ENCODE measurements at regions not wholly inside any gene's neighbourhood (a gene's known extent, or its start where the extent isn't known, plus 50 kb on each side); places are given as distances from the start of the nearest gene placed in this dataset.

DNA sequence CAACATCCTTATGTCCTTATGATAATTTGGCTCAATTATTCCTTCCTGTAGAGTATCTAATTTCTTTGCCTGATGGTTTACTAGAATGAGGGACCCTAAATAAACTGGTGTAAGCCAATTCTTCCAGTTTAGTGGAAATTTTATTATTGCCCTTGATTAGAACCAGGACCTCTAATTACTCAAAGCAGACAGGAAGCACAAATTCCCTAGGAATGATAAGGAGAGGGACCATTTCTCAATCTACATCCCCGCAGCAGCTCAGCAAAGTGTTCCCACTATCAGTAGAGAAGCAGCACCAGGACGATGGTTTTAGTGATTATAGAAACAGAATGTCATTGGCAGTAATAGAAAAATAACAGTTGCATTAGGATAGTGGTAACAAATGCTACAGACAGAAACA is 97.1 kb downstream of the PLPPR4 start:
- no peak for TF ChIP-seq CTCF (IDR thresholded peaks at IDR 0.05; ENCODE audit: control insufficient read depth, extremely low read depth, insufficient read depth)
- no peak overlapping the region for H3K4me3 ChIP-seq (ENCODE audit: low read depth, low read length)
- DNase-seq (ENCODE audit: low read depth): no peak

GRCh38 chr1:99363531-99363930 is 99.2 kb downstream of the PLPPR4 start:
- no peak for DNase-seq (ENCODE audit: low read depth)
- no peak for TF ChIP-seq CTCF (IDR thresholded peaks at IDR 0.05; ENCODE audit: control insufficient read depth, extremely low read depth, insufficient read depth)
- H3K4me3 ChIP-seq (ENCODE audit: low read depth, low read length): no peak overlapping the region

GRCh38 chr1:99365141-99365540 is 100.8 kb downstream of the PLPPR4 start:
- no peak for TF ChIP-seq CTCF (IDR thresholded peaks at IDR 0.05; ENCODE audit: control insufficient read depth, extremely low read depth, insufficient read depth)
- H3K4me3 ChIP-seq (ENCODE audit: low read depth, low read length): no peak overlapping the region
- no peak for DNase-seq (ENCODE audit: low read depth)

- no peak for TF ChIP-seq CTCF (IDR thresholded peaks at IDR 0.05; ENCODE audit: control insufficient read depth, extremely low read depth, insufficient read depth)
- no peak overlapping the region for H3K4me3 ChIP-seq (ENCODE audit: low read depth, low read length)
- no peak for DNase-seq (ENCODE audit: low read depth)
Observed at GRCh38 chr1:99365545-99365944, 101.3 kb downstream of the PLPPR4 start.

DNA sequence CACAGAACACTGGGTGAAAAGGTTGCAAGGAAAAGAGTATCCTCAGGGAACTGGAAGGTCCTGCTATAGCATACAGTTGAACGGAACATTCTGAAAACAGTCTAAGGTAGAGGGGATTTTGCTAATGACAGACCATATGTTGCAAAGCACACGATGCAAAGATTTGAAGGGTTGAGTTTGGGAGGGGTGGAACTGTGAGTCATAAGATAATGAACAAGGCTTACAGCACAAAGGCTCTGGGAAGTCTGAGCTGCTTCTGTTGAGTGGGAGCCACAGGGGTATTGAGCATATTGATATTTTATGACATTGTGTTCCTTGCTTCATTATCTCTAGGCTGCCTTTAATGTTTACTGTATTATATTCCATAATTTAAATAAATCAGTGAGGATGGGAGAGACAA is 104.9 kb downstream of the PLPPR4 start:
- DNase-seq (ENCODE audit: low read depth): no peak
- no peak overlapping the region for H3K4me3 ChIP-seq (ENCODE audit: low read depth, low read length)
- TF ChIP-seq CTCF (IDR thresholded peaks at IDR 0.05; ENCODE audit: control insufficient read depth, extremely low read depth, insufficient read depth): no peak

- DNase-seq (ENCODE audit: low read depth): no peak
- no peak overlapping the region for H3K4me3 ChIP-seq (ENCODE audit: low read depth, low read length)
- no peak for TF ChIP-seq CTCF (IDR thresholded peaks at IDR 0.05; ENCODE audit: control insufficient read depth, extremely low read depth, insufficient read depth)
Observed at GRCh38 chr1:99370476-99370875, 106.2 kb downstream of the PLPPR4 start.

- no peak overlapping the region for H3K4me3 ChIP-seq (ENCODE audit: low read depth, low read length)
- no peak for DNase-seq (ENCODE audit: low read depth)
- TF ChIP-seq CTCF (IDR thresholded peaks at IDR 0.05; ENCODE audit: control insufficient read depth, extremely low read depth, insufficient read depth): no peak
Observed at GRCh38 chr1:99371413-99371812, 107.1 kb downstream of the PLPPR4 start.
